ENCODE measurements at regions not wholly inside any gene's neighbourhood (a gene's known extent, or its start where the extent isn't known, plus 50 kb on each side); places are given as distances from the start of the nearest gene placed in this dataset.
"Not testable (repeated sequence)": the region's sequence is repeated elsewhere in the genome, so short reads cannot be mapped to it uniquely, and the experiment has no call there.

DNA sequence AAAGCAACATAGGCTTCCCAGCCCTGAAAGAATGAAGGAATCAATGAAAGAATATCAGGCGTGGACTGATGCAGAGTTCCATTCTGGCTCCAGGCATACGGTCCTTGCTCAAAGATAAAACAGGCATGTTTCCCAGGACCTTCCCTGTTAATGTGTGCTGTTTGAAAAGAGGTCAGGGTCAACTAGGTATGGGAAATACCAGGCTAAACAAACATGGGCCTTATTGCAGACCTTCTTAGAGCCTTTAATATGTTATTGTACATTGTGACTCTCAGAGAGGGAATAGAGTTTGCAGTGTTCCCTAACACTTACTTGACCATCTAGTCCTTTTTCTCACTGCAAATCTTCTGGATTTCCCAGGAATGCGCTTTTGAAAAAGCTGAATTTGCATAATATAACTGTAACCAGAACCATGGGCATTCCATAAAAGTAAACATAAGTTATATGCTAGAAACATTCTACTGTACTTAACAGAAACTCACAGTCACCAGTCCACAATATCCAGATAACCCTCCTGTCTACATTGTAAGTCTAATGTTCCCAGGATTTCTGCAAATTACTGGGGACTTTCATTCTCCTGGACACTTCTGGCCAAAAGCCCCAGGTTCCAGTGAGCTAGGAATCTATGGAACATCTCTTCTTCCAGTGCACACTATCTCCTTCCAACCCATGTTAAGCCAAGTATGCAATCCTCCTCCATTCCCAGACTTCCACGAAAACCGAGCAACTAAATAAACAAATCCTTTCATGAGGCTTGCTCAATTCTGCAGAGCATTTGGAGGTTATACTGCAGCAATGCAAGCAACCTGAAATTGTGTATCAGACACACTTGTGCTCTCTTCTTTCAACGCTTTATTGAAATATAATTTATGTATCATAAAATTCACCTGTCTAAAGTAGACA, 486.6 kb downstream of the SETD4 start:
- no peak for DNase-seq (ENCODE audit: low read depth in 2 of 2)

DNA sequence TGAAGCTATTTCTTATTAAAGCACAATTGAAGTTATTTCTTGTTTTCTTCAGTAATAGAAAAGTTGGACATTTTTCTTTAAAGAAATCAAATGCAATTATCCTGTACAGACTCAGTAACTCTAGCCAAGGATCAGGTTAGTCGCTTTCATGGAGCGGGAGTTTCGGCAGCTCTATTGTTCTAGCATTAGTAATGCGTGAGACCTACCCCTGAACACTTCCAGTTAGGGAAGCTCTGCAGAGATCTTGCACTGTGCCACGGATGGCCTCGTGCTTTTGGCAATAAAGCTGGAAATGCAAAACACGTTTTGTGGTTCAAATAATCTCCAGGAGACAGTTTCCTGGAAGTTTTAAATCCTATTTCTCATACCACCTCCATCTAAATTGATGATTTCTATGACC, 488.4 kb downstream of the SETD4 start:
- no peak for DNase-seq (ENCODE audit: low read depth in 2 of 2)

DNA sequence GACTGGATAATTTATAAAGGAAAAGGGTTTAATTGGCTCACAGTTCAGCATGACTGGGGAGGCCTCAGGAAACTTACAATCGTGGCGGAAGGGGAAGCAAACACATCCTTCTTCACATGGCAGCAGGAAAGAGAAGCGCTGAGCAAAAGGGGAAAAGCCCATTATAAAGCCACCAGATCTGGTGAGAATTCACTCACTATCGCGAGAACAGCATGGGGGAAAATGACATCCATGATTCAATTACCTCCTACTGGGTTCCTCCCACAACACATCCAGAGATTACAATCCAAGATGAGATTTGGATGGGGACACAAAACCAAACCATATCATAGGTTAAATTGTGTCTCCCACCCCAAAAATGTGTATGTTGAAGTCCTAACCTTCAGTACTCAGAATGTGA, 491.7 kb downstream of the SETD4 start:
- DNase-seq (ENCODE audit: low read depth in 2 of 2): no peak

DNA sequence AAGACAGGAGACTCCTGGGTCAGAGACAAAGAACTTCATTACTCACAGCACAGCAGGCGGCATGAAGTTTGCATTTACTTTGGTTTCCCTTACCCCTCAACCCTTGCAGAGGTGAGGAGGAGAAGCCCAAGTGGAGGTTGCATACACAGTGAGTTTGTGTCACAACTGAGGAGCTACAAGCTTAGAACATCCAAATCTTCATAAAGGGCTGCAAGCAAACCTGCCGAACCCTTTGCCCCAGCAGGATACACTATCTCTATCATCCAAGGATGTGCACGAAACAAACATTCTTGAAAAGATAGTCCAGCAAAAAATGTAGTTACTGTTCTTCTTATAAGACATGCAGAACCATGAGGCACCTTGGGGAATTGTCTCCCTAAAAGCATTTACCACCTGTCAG, 493.5 kb downstream of the SETD4 start:
- no peak for DNase-seq (ENCODE audit: low read depth in 2 of 2)

DNA sequence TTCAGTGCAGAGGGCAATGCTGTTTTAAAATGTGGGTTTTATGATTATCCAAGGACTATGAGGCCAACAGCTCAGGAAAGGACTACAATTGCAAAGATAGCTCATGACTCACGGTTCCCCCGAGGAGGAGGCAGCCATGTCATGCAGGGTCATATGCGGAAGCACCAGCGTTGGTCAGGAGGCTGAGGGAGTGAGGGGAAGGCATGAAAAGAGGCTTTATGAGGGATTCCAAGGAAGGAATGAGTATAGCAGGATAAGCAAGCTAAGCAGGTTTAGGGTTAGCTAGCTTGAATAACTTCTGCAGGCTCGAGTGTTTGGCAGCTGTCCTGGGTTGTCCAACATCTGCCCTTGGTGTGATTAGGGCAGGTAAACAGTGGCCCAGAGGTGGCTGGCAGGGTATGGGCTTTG, 495.1 kb downstream of the SETD4 start:
- DNase-seq (ENCODE audit: low read depth in 2 of 2): no peak

DNA sequence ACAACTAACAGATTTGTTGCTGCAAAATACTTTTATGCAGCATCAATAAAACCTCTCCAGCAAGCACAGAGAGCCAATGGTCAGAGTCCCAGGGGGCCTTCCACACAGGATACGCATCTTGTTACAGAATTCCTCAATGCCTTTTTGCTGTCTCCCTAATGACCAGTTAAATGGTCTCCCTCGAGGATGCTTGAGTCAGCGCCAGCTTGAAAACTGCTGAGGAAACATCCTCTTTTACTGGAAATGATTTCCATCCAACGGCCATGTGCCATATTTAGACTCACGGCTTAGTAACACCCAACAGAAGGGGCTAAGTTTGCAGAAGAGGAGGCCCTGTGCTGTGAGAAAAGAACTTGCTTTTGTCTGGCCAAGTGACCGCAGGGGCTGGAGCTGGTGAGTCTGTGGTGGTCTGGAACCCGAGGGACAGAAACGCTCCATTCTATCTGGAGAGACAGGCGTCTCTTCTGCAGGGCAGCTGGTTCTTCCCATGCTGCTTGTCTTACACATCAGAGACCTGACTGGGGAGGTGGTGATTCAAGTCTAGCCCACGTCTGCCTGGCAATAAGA, 496.4 kb downstream of the SETD4 start:
- no peak for DNase-seq (ENCODE audit: low read depth in 2 of 2)

DNA sequence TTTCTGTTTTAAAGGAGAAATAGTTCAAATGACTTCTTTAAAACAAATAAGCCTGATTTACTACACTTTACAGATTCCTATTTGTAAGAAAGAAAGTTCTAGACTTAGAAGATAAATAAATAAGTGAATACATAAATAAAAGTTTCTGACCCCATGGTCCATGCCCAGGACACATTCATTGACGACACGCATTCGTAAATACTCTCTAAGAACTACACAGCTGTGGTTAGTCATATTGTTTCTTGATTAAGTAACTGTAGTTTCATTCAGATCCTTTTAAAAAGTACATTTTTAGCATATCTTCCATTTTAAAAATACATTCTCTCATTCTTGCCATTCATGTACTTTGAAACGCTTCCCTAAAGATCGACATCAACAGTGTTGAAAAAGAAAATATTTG, 497.4 kb downstream of the SETD4 start:
- no peak for DNase-seq (ENCODE audit: low read depth in 2 of 2)

DNA sequence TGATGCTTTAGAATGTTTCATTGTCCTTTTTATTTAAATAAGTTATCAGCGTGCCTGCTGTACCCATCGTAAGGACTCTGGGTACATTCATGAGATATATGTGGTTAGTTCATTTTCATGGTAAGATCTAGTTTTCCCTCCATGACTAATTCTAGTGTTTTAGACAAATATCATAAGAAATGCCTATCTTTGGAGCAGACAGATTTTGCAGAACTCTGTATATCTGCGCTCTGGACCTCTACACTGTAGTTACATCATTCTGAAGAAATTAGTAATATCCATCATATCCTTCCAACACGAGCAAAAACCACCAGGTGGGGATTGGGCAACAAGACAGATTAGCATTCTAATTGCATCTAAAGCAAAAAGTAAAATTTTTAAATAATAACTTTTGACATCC, 499.2 kb downstream of the SETD4 start:
- DNase-seq (ENCODE audit: low read depth in 2 of 2): no peak

DNA sequence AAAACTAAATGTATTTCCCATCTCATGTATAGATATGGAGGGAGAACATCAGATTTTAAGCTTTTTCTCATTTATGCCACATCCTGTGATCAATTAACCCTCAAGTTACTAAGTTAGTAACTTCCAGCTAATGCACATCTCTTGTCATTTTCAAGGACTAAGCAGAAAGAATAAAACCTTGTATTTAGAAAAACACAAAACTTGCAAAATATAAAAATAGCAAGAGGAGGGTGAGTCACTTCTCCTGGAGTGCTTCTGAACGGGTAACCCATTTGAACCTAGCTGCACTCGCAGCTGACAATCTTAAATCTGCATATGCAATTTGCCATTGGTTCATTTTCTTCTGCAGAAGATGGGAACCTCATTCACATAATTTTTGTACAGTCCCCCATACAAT, 500.5 kb downstream of the SETD4 start:
- DNase-seq (ENCODE audit: low read depth in 2 of 2): no peak

DNA sequence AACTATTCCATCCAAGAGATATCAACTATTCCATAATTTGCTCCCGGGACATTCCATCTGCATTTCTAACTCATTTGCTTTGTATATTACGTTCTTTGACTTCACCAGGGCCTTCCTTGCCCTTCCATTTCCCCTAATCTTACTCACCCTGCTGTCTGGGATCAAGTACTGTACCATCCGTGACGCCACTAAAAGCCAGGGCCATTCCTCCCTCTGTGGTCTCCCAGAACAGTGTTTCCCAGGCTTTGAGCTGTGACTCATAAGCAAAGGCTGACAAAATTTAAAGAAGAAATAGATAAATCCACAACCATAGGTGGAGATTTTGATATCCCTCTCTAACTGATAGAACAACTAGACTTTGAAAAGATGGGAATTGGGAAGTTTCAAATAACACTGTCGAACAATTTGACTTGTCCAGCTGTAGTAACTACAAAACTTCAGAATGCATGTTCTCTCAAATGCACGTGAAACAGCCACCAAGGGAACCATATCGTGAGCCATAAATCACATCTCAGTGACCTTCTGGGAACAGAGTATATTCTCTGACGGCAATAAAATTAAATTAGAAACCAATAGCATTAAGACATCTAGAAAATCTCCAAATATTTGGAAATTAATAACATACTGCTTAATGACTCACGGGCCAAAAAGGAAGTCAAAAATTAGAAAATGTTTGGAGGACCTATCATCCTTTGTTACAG, 501.0 kb downstream of the SETD4 start:
- DNase-seq (ENCODE audit: low read depth in 2 of 2): no peak

DNA sequence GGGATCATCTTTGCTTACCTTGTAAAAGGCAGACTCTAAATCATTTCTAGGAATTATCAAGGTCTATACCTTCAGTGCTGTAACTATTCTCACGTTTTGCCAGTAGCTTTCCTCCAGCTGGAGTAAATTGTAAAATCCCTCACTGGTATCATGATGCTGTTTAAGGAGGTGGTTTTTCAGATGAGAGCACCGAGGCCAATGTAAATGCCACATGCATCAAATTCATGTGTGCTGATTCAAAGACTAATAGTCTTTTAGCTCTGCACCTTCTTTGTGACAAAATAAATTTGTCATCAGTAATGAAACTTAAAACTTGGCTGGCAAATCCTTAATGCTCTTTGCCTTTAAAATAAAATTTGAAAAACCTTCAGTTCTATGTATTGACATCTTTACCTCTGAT, 503.8 kb downstream of the SETD4 start:
- DNase-seq (ENCODE audit: low read depth in 2 of 2): no peak

DNA sequence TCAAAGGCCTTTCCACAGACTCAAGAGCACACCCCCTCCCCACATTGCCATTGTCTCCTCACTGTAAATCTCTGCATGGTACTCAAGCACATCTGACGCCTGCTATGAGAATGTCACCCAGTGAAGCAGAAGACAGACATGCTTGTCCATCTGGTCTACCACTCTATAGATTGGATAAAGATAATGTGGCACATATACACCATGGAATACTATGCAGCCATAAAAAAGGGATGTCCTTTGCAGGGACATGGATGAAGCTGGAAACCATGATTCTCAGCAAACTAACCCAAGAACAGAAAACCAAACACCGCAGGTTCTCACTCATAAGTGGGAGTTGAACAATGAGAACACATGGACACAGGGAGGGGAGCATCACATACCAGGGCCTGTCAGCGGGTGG, 503.4 kb upstream of the RUNX1 start:
- DNase-seq (ENCODE audit: low read depth in 2 of 2): not testable (repeated sequence)

DNA sequence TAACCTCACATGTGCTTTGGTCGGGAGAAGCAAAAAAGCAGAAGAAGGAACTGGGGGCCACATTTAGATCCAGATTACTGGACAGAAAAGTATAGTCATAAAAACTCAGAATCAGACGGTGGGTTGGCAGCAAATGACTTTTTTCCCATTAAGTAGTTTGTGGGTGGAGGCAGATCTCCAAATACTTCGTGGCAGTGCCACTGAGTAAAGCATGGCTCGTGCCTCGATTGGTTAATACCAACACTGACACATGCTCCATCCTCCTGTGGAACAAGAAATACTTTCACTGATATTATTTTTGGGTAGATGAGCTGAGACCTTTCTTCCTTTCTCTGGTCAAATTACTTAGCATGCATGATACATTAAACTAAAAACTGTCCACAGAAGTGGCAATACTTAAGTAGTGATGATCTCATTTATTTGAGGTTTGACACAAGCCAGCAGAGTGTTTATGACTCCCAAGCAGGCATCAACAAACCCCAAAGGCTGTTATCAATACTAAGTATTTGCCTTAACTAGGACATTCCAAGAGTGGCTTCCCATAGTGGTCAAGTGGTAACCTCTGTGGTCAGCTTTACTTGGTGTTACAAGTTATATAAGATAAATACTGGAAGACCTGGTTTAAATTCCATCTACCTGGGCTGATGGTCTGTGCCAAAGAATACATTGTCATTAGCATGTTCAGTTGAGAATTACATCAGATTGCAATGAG, 500.0 kb upstream of the RUNX1 start:
- no peak for DNase-seq (ENCODE audit: low read depth in 2 of 2)

DNA sequence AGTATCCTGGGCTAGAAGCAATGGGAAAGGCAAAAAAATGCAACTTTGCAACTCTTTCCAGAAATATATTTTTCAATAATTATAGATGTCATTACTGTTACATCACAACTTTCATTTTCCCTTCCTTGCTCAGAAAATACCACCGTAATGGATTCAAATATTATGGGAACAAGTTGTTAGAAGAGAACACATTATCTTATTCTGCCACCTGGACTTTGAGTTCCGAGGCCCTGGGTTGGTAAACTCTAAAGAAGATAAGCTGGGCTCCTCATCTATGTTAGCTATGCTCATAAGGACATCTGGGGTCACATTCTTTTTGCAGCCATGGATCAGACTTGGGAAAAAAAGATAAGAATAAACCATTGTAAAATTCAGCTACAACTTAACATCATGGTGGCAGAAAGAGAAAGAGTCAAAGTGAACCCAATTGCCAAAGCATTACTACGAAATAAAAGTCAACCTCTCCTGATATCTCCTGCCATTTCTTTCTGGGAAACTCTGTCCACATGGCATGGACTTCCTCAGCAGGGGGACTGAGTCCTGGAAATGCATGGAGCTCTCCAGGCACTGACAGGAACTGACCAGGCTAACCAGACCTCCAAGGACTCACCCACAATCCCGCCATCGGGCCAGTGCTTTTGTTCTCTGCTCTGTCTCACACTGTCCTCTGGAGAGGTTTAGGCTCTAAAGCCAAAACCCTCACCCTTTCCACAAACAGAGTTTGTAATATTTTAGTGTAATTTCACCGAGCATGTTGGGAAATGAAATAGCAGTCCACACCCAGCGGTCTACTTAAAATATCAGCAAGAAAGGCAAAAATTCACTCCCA, 499.1 kb upstream of the RUNX1 start:
- no peak for DNase-seq (ENCODE audit: low read depth in 2 of 2)

DNA sequence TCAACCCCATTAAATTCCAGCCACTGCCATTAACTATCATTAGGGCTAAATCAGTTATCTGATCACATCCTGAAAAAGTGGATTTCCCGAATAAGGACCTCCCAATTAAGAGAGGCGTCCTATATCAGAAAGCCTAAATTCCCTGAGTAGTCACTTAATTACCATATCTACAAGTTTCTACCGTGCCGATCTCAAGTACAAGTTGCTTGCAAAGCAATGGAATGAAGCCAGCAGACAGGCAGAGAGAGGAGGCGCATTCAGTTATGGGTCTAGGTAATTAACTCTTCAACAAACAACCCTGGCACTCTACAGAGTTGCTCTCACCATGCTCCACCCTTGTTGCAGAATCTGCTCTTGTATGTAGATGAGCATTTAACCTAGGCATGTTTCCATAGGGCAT, 494.6 kb upstream of the RUNX1 start:
- no peak for DNase-seq (ENCODE audit: low read depth in 2 of 2)

DNA sequence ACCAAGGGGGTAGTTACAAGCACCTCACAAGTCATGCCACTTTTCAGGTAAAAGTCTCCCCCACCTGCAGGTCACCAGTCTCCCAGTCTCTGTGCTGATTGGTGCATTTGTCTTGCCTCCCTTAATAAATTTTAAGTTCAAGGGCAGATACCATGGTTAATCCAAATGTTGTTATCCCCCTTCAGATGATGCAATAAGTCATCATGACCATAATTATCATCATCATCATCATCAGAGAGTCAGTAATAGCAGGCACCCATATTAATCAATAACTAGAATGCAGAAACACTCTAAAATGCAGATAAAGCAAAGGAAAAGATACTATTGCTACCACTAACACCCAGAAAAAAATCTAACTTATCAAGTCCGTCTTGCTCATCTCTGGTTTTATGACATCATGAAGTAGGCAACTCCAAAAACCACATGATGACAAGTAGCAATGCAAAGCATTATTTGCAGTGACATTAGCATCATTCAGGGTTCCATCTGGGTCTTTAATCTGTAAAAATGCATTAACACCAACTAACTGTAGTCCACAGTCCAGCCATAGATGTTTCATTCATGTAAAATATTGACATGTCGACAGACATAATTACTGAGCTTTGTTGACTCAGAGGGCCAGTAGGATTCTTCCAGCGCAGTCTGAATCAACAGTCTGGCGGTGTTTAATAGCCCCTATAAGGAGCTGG, 492.0 kb upstream of the RUNX1 start:
- DNase-seq (ENCODE audit: low read depth in 2 of 2): no peak

DNA sequence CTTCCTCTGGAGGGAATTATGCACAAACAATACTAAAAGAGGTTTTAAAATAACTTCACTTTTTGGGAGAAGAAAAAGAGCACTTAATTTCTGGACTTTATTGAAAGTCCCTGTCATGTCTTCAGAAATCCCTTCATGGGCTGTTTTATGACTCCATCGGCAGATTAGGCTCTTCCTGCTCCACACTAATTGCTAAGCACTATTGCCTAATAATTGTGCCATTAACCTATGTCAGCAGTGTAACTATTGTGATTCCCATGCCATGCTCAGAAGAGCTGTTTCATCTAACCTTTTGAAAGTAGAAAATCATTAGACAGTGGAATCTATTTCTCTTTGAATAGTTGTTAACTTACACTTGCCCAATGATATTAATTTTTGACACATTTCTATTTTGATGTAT, 489.3 kb upstream of the RUNX1 start:
- no peak for DNase-seq (ENCODE audit: low read depth in 2 of 2)

DNA sequence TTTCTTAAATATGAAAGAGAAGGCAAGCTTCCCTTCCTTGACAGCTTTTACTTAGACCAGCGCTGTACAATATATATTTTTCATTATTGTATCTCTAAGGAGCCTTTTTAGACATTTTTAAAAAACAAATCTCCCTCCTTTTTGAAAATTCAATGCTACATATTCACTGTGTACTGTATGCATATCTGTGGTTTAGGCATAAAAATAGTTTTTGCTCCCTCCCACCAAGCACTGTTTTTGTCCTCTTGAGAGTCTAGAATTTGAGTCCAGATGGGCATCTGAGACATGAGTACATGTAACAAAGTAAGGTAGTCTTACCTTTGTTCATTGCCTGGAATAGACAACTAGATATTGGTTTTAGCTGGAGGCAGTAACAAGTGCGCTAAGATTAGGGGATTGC, 488.5 kb upstream of the RUNX1 start:
- DNase-seq (ENCODE audit: low read depth in 2 of 2): no peak

DNA sequence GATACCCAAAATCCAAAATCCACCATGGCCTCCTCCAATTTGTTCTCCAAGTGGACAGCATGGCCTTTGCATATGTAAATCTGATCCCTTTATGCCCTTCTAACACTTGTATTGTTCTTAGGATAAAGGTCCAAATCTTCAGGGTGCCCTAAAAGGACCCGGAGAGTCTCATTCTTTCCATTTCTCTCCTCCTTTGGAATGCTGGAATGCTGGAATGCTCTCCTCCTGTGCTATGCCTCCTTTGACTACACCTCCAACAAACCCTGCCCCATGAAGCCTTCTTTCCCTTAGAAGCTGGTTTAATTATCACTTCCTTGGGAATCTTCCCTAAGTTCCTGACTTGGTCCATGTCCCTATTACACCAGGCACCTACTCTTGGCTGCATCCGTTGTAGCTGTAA, 484.8 kb upstream of the RUNX1 start:
- DNase-seq (ENCODE audit: low read depth in 2 of 2): no peak

DNA sequence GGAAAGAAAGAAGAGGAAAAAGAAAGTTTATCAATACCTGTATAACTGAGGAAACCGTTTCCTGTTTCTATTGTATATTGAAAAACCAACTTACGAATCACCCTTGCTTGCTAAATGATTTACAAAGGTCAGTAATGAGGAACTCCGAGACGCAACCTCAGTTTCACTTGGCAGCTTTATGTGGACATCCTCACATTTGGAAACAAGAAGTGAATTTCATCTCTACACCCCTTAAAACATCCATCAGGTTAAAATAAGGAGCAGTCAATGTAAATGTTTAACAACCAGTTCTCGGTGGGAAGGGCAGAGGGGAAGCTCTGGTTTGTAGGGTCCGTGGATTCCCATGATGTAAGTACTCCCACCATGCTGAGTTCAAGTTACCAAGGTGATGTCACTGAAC, 481.7 kb upstream of the RUNX1 start:
- no peak for DNase-seq (ENCODE audit: low read depth in 2 of 2)
